ENCODE measurements at regions not wholly inside any gene's neighbourhood (a gene's known extent, or its start where the extent isn't known, plus 50 kb on each side); places are given as distances from the start of the nearest gene placed in this dataset.

DNA sequence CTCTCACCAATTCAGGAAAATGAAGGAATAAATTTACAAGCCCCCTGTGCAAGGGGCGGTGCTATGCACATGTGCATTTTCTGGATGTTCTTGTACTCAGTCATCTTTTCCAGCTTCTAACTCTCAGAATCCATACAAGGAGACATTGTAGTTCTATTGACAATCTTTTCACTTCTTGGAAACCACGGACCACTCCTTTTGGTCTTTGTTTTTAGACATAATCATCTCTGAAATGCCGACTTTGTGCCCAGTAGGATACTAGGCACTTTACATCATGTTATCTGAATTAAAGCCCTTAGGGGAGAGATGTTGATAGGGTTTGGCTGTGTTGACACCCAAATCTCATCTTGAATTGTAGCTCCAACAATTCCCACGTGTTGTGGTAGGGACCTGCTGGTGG, 322.6 kb upstream of the WWC1 start:
- WGBS (ENCODE audit: insufficient coverage, insufficient read length) = no CpG with 5 or more reads among the region's 4 CpGs
- no peaks in the 10 kb centered on the region for H3K36me3 ChIP-seq (ENCODE audit: control insufficient read depth, insufficient read depth, low read length)
- DNase-seq (ENCODE audit: low read depth, low spot score) = no peak
- H3K4me1 ChIP-seq (ENCODE audit: control insufficient read depth, insufficient read depth, low read length) = no peaks in the 10 kb centered on the region; the same call in 1 of the 2 replicates
- H3K27me3 ChIP-seq (ENCODE audit: control insufficient read depth, insufficient read depth, low read length) = no peaks in the 10 kb centered on the region
- no peaks in the 10 kb centered on the region for H3K9me3 ChIP-seq (ENCODE audit: control insufficient read depth, insufficient read depth, low read length)
- H3K27ac ChIP-seq (ENCODE audit: low read length) = no peak overlapping the region
- H3K4me3 ChIP-seq (ENCODE audit: low read length) = no peak overlapping the region

DNA sequence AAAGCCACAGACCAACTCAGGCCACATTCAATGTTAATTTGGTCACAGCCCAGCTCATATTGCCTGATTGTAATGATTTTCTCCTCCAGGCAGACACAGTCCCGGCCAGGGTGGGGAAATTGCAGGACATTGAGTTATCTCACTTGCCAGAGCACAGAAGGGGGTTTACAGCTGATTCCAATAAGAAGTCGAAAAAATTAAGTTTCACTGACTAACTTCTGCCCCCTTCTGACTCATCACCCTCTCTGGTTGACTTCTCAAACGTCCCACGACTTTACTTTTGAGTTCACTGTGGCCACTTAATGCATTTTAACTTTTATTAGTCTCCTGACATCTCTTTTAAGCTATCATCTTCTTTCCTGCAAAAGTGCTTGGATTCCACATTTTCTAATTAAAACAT, 321.4 kb upstream of the WWC1 start:
- no CpG with 5 or more reads among the region's 4 CpGs for WGBS (ENCODE audit: insufficient coverage, insufficient read length)
- DNase-seq (ENCODE audit: low read depth, low spot score) = no peak

GRCh38 chr5:167971706-167972105, 319.7 kb upstream of the WWC1 start:
- H3K27me3 ChIP-seq (ENCODE audit: control insufficient read depth, insufficient read depth, low read length) = no peaks in the 10 kb centered on the region
- no peaks in the 10 kb centered on the region for H3K36me3 ChIP-seq (ENCODE audit: control insufficient read depth, insufficient read depth, low read length)
- no peak for DNase-seq (ENCODE audit: low read depth, low spot score)
- no peak overlapping the region for H3K27ac ChIP-seq (ENCODE audit: low read length)
- no peak overlapping the region for H3K4me3 ChIP-seq (ENCODE audit: low read length)
- no peaks in the 10 kb centered on the region for H3K9me3 ChIP-seq (ENCODE audit: control insufficient read depth, insufficient read depth, low read length)
- no CpG with 5 or more reads among the region's 3 CpGs for WGBS (ENCODE audit: insufficient coverage, insufficient read length)
- H3K4me1 ChIP-seq (ENCODE audit: control insufficient read depth, insufficient read depth, low read length) = no peaks in the 10 kb centered on the region

More for the DNA sequence above, 321.4 kb upstream of the WWC1 start:
- Histone ChIP-seq H3K27me3 (ENCODE audit: control insufficient read depth, insufficient read depth, low read length) (no peaks in the 10 kb centered on the region), H3K36me3 (ENCODE audit: control insufficient read depth, insufficient read depth, low read length) (no peaks in the 10 kb centered on the region), H3K27ac (ENCODE audit: low read length) (no peak overlapping the region), H3K4me3 (ENCODE audit: low read length) (no peak overlapping the region), H3K9me3 (ENCODE audit: control insufficient read depth, insufficient read depth, low read length) (no peaks in the 10 kb centered on the region), H3K4me1 (ENCODE audit: control insufficient read depth, insufficient read depth, low read length) (no peaks in the 10 kb centered on the region; the same call in 1 of the 2 replicates)

GRCh38 chr5:167973126-167973525, 318.3 kb upstream of the WWC1 start:
- Histone ChIP-seq H3K9me3 (ENCODE audit: control insufficient read depth, insufficient read depth, low read length) (no peaks in the 10 kb centered on the region), H3K27ac (ENCODE audit: low read length) (no peak overlapping the region), H3K4me1 (ENCODE audit: control insufficient read depth, insufficient read depth, low read length) (no peaks in the 10 kb centered on the region), H3K4me3 (ENCODE audit: low read length) (no peak overlapping the region), H3K27me3 (ENCODE audit: control insufficient read depth, insufficient read depth, low read length) (no peaks in the 10 kb centered on the region), H3K36me3 (ENCODE audit: control insufficient read depth, insufficient read depth, low read length) (no peaks in the 10 kb centered on the region)
- WGBS (ENCODE audit: insufficient coverage, insufficient read length) = no CpG with 5 or more reads among the region's 4 CpGs
- DNase-seq (ENCODE audit: low read depth, low spot score) = no peak

GRCh38 chr5:167984951-167985350, 306.5 kb upstream of the WWC1 start:
- DNase-seq (ENCODE audit: low read depth, low spot score) = no peak
- Histone ChIP-seq H3K9me3 (ENCODE audit: control insufficient read depth, insufficient read depth, low read length) (no peaks in the 10 kb centered on the region), H3K27ac (ENCODE audit: low read length) (no peak overlapping the region), H3K27me3 (ENCODE audit: control insufficient read depth, insufficient read depth, low read length) (no peaks in the 10 kb centered on the region), H3K36me3 (ENCODE audit: control insufficient read depth, insufficient read depth, low read length) (no peaks in the 10 kb centered on the region), H3K4me1 (ENCODE audit: control insufficient read depth, insufficient read depth, low read length) (peaks cover 3% of the 10 kb centered on the region), H3K4me3 (ENCODE audit: low read length) (no peak overlapping the region)
- no CpG with 5 or more reads among the region's 1 CpG for WGBS (ENCODE audit: insufficient coverage, insufficient read length)

GRCh38 chr5:167985373-167985772, 306.1 kb upstream of the WWC1 start:
- WGBS (ENCODE audit: insufficient coverage, insufficient read length) = no CpG with 5 or more reads among the region's 8 CpGs
- no peaks in the 10 kb centered on the region for H3K36me3 ChIP-seq (ENCODE audit: control insufficient read depth, insufficient read depth, low read length)
- H3K9me3 ChIP-seq (ENCODE audit: control insufficient read depth, insufficient read depth, low read length) = no peaks in the 10 kb centered on the region
- no peak overlapping the region for H3K4me3 ChIP-seq (ENCODE audit: low read length)
- H3K27ac ChIP-seq (ENCODE audit: low read length) = no peak overlapping the region
- H3K27me3 ChIP-seq (ENCODE audit: control insufficient read depth, insufficient read depth, low read length) = no peaks in the 10 kb centered on the region
- no peak for DNase-seq (ENCODE audit: low read depth, low spot score)
- peaks cover 3% of the 10 kb centered on the region for H3K4me1 ChIP-seq (ENCODE audit: control insufficient read depth, insufficient read depth, low read length)

DNA sequence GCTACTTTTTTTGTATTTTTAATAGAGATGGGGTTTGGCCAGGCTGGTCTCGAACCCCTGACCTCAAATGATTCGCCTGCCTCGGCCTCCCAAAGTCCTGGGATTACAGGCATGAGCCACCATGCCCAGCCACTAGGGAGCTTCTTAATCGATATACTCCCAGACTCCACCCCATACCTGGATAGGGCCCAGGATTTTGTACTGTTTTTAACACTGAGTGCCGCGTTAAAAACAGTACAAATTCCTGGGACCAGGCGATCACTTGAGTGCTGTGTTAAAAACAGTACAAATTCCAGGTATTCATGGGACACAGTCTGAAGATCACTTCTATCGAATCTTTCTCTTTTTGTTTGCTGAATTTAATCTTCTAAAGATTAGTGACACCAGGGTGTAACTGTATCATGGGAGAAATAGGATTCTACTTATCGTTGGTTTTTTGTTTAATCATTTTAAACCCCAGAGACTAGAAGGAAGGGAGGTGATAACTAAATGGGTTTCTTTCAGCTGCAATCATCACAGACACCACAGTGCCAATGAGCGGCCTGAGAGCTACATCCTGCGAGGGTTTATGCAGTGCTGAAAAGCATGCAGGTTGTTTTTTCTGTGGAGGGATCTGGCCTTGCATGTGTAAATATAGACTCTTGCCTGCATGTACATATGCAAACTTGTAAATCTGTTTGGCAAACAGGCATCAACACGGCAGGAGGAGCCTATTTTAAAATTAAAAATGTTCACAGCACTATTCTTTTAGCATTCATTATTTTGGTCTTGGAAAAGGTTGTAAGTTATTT, 303.8 kb upstream of the WWC1 start:
- whole genome bisulfite sequencing (ENCODE audit: insufficient coverage, insufficient read length) = no CpG with 5 or more reads among the region's 12 CpGs
- Histone ChIP-seq H3K27me3 (ENCODE audit: control insufficient read depth, insufficient read depth, low read length) (no peaks in the 10 kb centered on the region), H3K4me3 (ENCODE audit: low read length) (no peak overlapping the region), H3K27ac (ENCODE audit: low read length) (no peak overlapping the region), H3K9me3 (ENCODE audit: control insufficient read depth, insufficient read depth, low read length) (no peaks in the 10 kb centered on the region), H3K36me3 (ENCODE audit: control insufficient read depth, insufficient read depth, low read length) (no peaks in the 10 kb centered on the region), H3K4me1 (ENCODE audit: control insufficient read depth, insufficient read depth, low read length) (peaks cover 3% of the 10 kb centered on the region)
- DNase-seq (ENCODE audit: low read depth, low spot score) = no peak

DNA sequence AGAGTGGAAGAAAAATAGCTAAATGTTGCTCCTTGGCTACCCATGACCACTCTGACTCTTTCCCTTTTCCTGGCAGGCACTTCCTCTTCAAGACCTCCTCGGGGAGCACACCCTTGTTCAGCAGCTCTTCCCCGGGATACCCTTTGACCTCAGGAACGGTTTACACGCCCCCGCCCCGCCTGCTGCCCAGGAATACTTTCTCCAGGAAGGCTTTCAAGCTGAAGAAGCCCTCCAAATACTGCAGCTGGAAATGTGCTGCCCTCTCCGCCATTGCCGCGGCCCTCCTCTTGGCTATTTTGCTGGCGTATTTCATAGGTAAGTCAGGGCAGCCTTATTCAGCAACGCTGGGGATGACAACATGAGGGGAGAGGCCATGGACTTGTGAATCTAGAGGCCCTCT, 298.6 kb upstream of the WWC1 start:
- Histone ChIP-seq H3K4me3 (ENCODE audit: low read length) (no peak overlapping the region), H3K27me3 (ENCODE audit: control insufficient read depth, insufficient read depth, low read length) (no peaks in the 10 kb centered on the region), H3K36me3 (ENCODE audit: control insufficient read depth, insufficient read depth, low read length) (no peaks in the 10 kb centered on the region), H3K9me3 (ENCODE audit: control insufficient read depth, insufficient read depth, low read length) (no peaks in the 10 kb centered on the region), H3K4me1 (ENCODE audit: control insufficient read depth, insufficient read depth, low read length) (no peaks in the 10 kb centered on the region), H3K27ac (ENCODE audit: low read length) (no peak overlapping the region)
- no CpG with 5 or more reads among the region's 11 CpGs for WGBS (ENCODE audit: insufficient coverage, insufficient read length)
- DNase-seq (ENCODE audit: low read depth, low spot score) = no peak

GRCh38 chr5:167993771-167994170, 297.7 kb upstream of the WWC1 start:
- Histone ChIP-seq H3K27ac (ENCODE audit: low read length) (no peak overlapping the region), H3K27me3 (ENCODE audit: control insufficient read depth, insufficient read depth, low read length) (no peaks in the 10 kb centered on the region), H3K9me3 (ENCODE audit: control insufficient read depth, insufficient read depth, low read length) (no peaks in the 10 kb centered on the region), H3K4me3 (ENCODE audit: low read length) (no peak overlapping the region), H3K4me1 (ENCODE audit: control insufficient read depth, insufficient read depth, low read length) (no peaks in the 10 kb centered on the region), H3K36me3 (ENCODE audit: control insufficient read depth, insufficient read depth, low read length) (no peaks in the 10 kb centered on the region)
- no peak for DNase-seq (ENCODE audit: low read depth, low spot score)
- no CpG with 5 or more reads among the region's 3 CpGs for WGBS (ENCODE audit: insufficient coverage, insufficient read length)

GRCh38 chr5:167995844-167996425, 295.5 kb upstream of the WWC1 start:
- H3K4me1 ChIP-seq (ENCODE audit: control insufficient read depth, insufficient read depth, low read length) = no peaks in the 10 kb centered on the region
- H3K4me3 ChIP-seq (ENCODE audit: low read length) = no peak overlapping the region
- no peaks in the 10 kb centered on the region; the same call in 1 of the 2 replicates for H3K27me3 ChIP-seq (ENCODE audit: control insufficient read depth, insufficient read depth, low read length)
- no CpG with 5 or more reads among the region's 11 CpGs for WGBS (ENCODE audit: insufficient coverage, insufficient read length)
- H3K27ac ChIP-seq (ENCODE audit: low read length) = no peak overlapping the region
- no peaks in the 10 kb centered on the region for H3K36me3 ChIP-seq (ENCODE audit: control insufficient read depth, insufficient read depth, low read length)
- no peak for DNase-seq (ENCODE audit: low read depth, low spot score)
- no peaks in the 10 kb centered on the region for H3K9me3 ChIP-seq (ENCODE audit: control insufficient read depth, insufficient read depth, low read length)
